AG20443 (cell line): ENCODE measurements at regions not wholly inside any gene's neighbourhood (a gene's known extent, or its start where the extent isn't known, plus 50 kb on each side); places are given as distances from the start of the nearest gene placed in this dataset.

Experiments used
- DNase-seq: peaks from one replicate; pipeline ENCODE4 v3.0.0; 2012; ENCODE audit warnings: low spot score, mixed read lengths

DNA sequence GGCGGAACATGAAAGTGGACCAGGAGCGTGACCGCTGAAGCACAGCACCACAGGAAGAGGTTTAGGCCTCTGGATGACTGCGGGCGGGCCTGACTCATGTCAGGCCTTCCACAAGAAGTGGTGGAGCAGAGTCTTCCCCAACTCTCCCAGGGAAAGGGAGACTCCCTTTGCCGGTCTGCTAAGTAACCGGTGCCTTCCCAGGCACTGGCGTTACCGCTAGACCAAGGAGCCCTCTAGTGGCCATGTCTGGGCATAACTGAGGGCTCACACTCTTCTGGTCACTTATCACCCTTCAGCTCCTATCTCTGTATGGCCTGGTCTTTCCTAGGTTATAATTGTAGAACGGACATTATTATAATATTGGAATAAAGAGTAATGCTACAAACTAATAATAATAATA, 1931.9 kb downstream of the TP53TG3F start:
- DNase-seq = no peak

DNA sequence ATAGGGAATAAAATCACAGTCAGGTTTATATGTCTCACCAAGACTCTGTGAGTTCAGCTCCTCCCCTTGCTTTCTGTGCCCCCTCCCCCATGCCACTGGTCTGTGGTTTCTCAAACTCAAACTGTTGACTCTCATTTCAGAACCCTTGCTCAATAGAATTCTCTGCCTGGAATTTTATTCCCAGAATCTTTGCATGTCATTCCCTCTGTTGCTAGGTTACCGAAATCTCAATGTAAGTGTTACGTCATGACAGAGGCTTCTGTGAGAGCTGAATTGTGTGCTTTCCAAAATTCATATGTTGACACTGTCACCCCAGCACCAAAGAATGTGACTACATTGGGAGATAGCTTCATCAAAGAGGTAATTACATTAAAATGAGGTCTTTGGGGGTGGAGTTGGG, 1938.8 kb downstream of the TP53TG3F start:
- DNase-seq = no peak

DNA sequence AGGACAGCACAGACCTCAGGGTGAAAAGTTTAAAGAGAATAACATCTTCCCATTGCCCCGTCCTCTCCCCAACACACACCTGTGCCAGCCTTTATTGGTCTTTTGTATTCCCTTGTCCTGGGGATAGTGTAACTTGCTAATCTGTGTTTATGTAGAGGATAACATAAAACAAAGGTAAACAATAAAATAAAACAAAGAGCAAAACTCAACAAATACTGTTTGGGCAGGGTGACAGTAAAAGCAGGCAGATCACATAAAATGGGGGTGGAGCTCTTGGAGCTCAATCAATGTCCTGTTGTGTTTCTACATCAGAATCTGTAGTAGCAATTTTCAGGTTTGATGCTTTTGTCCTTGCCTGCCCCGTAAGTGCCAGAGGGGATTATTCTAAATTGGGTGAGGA, 1939.7 kb downstream of the TP53TG3F start:
- DNase-seq = no peak

DNA sequence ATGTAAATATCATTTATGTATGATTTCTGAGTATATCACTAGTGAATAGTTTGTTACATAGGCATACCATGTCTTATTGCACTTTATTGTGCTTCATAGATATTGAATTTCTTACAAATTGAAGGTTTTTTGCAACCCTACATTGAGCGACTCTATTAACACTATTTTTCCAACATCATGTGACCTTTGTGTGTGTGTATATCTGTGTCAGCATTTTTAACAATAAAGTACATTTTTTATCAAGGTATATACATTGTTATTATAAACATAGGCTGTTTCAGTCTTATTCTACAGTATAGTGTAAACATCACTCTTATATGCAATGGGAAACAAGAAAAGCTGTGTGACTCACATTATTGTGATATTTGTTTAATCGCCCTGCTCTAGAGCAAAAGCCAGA, 1944.9 kb downstream of the TP53TG3F start:
- no peak for DNase-seq

DNA sequence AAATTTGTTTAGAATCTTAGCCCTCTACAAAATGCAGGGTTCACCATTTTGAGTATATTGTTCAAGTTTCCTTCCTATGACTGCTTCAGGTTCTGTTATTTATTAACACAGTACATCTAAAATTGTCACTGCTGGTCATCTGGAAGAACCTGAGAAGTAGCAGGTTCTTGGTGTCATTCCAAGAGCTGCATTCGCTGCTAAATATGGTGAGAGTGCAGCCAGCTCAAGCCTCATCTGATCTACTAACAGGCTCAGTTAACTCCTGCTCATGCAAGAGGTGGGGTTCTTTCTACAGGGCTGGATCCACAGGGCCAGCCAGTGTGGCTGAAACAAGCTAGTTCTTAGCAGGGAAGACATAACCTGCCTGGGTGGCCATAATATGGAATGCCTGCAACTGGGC, 1946.1 kb downstream of the TP53TG3F start:
- DNase-seq = no peak

DNA sequence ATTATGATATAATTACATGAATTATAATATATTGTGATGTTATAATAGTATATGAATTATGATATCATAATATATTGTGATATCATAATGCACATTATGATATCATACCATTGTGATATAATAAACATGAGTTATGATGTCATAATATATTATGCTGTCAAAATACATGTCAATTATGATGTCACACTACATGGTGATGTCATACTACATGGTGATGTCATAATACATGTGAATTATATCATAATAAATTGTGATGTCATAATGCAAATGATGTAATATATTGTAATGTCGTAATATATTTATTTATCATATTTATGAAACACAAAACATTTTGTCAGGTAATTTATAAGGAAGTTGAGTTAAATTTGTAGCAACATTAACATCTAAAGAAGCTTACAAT, 1950.1 kb downstream of the TP53TG3F start:
- no peak for DNase-seq

DNA sequence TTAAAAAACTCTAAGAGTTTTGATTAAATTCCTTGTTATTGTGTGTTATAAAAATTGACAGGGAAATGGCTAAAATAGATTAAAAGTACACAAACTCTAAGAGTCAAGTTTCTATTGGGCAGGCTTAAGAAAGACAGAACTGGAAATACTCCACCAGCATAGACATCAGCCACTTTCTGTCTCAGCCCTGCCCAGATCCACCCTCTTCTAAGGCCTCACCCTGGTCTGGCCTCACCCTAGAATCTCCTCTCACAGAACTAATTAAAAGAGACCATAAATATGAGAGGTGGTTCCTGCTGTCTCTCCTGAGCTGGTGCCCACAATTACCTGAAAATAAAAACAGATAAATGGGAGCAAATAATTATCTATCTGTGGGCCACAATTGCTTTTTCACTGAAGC, 1951.0 kb downstream of the TP53TG3F start:
- no peak for DNase-seq

DNA sequence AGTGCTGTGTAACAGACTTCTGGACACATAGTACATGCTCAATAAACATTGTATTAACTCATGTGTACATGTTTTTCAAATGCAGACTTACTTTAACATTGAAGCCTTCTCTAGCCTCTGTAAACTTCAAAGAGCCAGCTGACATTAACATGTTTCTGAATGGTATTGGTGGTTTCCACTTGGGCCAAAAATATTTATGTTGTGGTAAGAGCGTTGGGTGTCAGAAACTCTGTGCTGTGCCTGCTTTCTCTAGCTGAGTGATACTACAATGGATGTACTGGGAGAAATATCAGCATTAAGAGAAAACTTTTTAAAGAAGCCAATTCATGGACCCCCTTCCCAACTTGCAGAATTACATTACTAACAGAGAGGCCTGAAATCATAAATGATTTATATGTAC, 1951.7 kb downstream of the TP53TG3F start:
- no peak for DNase-seq

DNA sequence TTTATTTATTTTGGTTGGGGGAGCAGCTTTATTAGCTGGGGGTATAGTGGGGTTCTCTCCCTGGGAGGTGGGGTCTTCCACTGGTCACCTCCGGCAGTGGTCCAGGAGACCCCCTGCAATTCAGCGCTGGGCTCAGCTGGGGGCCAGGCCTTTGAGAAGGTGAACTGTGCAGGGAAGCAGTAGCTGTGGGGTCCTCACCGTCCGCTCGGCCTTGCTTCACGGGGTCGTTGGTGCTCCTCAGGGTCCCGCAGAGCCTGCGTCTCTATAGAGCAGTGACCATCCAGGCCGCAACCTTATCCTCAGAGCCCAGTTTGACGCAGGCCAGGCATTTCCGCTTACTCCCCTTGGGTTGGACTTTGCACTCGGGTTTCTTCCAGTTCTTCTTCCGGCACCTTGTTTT, 1954.7 kb downstream of the TP53TG3F start:
- DNase-seq = no peak

DNA sequence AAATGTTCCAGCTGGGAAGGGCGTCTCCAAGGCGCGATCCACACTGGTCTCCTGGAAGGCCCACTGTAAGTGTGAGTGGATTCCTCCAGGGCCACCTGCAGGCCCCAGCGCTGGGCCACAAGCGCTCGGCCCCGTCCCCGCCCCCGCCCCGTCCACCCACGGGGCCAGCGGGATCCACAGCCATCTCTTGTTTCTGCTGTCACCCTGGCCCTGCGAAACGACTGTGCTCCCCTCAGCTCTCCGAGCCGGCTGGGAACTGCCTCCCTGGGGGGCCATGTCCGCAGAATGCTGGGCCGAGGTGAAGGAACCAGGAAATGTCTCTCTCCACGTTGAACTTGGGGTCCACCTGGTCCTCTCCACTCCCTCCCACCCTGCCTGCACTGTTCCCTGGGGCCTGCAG, 1955.2 kb downstream of the TP53TG3F start:
- no peak for DNase-seq

DNA sequence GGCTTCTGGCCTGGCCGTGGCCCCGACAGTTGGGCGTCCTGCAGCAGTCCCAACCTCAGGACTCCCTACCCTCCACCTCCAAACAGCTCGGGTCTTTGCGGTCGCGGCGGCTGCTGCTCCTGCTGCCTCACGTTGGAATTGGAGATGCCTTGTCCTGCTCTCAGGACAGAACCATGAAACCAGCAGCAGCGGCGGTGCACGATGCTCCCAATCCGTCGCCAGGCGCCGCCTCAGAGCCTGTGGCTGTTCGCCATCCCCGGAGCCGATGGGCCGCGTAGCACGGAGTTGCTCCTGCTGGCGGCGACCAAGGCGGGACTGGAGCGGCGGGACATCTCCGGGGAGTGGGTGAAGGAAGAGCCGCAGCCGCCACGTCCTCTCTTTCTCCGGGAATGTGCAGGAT, 1965.9 kb downstream of the TP53TG3F start:
- no peak for DNase-seq

DNA sequence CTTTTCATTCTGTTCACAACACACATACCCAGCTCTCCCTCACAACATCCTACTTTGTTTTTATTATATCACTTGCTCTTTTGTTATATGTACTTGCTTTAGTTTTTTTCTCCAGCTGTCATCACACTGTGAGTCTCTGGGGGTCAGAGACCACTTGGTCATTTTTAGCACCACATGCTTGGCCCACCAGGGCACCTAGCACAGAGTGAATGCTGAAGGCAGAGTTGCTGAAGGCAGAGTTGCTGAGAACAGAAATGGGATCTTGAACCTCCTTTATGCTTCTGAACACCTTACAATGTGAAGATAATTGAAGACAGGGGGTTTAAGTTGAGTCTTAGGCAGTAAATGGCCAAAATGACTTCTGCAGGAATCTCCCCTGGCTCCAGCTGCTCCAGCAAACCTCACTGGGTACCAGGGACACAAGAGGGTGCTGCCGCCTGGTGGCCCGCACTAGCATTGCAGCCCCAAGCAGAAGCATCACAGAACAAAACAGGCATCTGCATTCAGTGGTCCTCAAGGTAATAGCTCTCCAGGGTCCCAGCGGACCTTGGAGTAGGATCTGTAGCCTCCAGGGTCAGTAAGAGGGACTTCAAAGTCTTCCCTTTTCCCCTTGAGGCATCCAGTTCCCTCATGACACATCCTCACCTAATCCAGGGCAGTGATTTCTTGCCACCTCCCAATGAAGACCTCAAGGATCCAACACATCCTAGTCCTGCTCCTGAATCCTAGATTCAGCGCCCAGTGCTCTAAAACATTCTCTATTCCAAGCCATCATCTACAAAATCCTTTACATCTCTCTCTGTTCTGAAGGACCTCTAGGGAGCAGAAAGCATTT, 1972.6 kb downstream of the TP53TG3F start:
- no peak for DNase-seq

DNA sequence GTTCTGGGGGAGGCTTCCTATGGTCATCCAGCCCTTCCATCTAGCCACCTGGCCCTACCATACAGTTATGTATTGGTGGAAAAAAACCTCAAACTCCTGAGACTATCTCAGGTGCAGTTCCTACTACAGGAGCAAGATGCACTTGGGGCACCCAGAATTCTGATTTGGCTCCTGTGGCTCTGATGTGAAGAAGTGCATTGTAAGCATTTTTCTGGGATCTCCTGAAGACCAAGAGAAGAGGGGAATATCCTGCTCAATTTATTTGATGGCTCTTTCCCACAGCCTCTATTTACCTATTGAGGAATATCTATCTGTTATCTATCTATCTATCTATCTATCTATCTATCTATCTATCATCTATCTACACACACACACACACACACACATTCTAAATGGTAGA, 1981.5 kb downstream of the TP53TG3F start:
- DNase-seq = no peak

DNA sequence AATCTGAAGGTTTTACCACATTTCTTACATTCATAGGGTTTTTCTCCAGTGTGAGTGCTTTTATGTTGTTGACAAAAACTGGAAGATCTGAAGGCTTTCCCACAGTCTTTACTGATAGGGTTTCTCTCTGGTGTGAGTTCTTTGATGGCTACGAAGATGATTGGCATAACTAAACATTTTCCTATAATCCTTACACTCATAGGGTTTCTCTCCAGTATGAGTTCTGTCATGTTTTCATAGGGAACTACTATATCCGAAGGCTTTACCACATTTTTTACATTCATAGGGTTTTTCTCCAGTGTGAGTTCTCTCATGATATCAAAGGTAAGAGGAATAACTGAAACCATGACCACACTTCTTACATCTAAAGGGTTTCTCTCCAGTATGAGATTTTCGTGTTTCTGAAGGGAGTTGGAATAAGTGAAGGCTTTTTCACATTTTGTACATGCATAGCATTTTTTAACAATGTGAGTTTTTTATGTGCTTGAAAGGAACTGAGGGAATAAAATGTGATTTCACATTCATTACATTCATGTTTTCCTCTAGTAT, 1987.7 kb downstream of the TP53TG3F start:
- DNase-seq = no peak

DNA sequence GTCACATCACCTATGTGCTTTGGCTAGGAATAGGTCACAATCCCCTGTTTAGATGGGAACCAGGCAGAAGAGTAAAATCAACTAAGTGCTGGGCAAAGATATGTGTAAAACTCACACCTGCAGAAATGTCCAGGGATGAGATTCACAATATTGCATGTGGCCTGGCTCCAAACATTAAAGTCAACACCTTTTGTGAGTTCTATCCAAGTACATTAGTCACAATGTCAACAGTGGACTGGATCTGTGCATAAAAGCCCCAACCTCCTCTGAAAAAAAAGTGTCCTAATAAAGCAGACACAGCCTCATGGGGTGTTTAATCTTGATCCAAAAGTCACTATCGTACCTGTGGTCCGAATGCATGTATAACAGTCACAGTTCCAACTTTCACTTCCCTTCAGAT, 1990.3 kb downstream of the TP53TG3F start:
- no peak for DNase-seq

DNA sequence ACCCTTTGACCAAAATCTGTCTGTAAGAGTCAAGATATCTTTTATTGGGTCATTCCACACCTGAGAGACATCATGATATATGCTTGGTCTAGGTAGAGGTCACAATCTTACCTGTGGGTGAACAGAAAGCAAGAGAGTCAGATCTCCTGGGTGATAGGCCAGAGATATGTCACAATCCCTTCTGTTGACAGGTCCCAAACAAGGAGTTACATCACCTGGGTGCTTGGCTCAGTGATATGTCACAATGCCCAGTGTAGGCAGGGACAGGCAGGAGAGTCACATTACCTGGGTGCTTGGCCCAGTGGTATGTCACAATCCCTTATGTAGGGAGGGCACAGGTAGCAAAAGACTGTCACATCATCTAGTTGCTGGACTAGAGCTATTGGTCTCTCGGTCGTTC, 1991.2 kb downstream of the TP53TG3F start:
- no peak for DNase-seq

DNA sequence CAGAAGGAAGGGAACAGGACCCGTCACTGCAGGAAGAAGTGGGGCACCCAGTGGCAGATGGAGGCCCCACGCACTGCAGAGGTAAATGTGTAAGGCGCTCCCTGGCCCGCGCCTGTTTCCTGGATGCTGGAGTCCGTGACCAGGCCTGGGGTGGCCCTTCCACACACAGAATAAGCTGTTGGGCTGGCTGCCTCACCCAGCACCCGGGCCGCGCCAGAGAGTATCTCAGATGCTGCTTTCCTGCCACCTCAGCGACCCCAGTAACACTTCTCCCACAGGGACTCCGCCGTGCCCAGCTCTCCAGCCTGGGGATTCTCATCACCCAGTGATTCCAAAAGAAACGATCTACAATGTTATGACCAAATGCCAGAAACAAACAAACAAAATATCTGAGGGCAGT, 1993.1 kb downstream of the TP53TG3F start:
- no peak for DNase-seq

DNA sequence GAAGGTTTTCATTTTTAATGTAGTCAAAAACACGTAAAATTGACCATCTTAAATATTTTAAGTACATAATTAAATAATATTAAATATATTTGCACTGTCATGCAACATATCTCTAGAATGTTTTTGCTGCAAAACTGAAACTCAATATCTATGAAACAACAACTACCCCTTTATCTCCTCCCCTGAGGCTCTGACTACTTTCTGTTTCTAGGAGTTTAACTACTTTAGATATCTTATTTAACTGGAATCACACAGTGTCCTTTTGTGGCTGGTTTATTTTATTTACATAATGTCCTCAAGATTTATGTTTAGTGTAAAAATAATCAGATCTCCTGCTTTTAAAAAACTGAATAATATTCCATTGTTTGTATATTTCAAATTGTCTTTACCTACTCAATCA, 2003.9 kb downstream of the TP53TG3F start:
- DNase-seq = no peak

DNA sequence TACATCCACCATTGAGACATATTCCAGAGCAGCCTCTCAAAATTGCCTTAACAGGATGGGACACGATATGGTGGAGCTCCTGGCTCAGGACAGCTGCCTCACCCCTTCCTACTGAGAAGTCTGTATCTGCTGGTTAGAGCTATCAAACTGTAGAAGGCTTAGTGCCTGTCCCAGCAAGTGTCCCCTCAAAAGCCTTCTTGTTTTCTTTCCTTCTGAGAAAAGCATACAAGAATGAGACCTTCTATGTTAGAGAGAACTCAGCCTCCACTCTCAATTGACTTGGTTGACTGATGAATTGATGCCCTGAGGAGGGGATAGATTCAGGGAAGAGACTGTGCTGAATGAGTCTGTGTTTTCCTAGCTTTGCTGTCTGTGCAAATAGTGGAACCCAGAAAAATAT, 2020.9 kb downstream of the TP53TG3F start:
- no peak for DNase-seq

DNA sequence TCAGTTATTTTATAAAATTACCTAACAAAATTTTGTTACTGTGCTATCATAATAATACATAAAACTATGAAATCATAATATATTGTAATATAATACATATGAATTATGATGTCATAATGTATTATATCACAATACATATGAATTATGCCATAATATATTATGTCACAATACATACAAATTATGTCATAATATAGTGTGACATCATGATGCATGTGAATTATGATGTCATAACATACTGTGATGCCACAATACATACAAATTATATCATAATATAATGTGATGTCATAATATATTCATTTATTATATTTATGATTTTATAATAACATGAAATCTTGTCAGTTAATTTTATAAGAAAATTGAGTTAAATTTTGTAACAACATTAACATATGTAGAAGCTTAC, 2021.6 kb downstream of the TP53TG3F start:
- DNase-seq = no peak

DNA sequence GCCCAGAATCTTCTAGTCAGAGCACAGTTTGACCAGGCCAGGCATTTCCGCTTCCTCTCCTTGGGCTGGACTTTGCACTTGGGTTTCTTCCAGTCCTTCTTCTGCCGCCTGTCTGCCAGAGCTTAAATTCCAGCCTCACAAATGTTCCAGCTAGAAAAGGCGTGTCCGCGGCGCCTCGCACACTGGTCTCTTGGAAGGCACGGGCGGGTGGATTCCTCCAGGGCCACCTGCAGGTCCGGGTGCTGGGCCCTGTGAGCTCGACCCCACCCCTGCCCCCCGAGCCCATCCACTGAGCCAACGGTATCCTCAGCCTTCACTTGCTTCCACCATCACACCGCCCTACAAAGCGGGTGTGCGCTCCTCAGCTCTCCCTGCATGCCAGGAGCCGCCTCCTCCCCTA, 2026.5 kb downstream of the TP53TG3F start:
- no peak for DNase-seq

DNA sequence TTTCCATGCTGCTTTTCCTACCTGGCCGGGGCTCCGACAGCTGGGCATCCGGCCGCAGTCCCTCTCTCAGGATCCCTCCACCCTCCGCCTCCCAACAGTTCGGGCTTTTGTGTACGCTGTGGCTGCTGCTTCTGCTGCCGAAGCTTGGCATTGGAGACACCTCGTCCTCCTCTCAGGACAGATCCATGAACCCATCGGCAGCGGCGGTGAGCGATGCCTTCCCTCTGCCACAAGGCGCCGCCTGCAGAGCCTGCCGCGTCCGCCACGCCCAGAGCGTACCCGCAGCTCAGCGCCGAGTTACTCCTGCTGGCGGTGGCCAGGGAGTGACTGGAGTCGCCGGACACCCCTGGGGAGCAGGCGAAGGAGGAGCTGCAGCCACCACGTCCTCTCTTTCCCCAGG, 2032.8 kb downstream of the TP53TG3F start:
- no peak for DNase-seq

DNA sequence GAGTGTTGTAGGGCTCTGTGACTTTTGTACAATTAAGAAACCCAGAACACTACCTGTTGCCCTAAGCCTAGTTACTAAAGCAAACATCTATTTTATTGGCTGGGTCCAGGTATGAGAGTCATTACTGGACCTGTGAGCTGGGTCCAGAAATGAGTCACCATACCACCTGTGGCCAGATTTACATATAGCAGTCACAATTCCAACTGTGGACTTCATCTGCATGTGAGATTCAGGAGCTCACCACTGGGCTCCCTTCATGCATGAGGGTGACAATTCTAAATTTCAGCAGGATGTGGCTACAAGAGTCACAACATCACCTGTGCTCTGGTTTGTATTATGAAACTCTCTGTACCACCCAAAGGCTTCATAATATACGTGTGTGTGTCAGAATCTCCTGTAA, 2038.0 kb downstream of the TP53TG3F start:
- no peak for DNase-seq
